ENCODE measurements at regions not wholly inside any gene's neighbourhood (a gene's known extent, or its start where the extent isn't known, plus 50 kb on each side); places are given as distances from the start of the nearest gene placed in this dataset.

- Histone ChIP-seq H2BK120ac (replicated peaks; ENCODE audit: low read depth, low read length) (no peak overlapping the region), H2BK12ac (ENCODE audit: low read depth, low read length) (no peak overlapping the region), H3K4me1 (replicated peaks in 1 of 4; ENCODE audit: control insufficient read depth in 3 of 4, insufficient read depth in 4 of 4, low read length in 3 of 4) (no peaks in the 10 kb centered on the region), H3K18ac (ENCODE audit: extremely low read depth, low read length) (no peak overlapping the region), H3K9me3 (ENCODE audit: insufficient read depth in 2 of 2, low read depth in 1 of 2, low read length in 1 of 2) (no peaks in the 10 kb centered on the region; a peak in 1 of 4 replicates), H4K8ac (ENCODE audit: extremely low read depth, insufficient read depth, low read length) (no peak overlapping the region), H2BK20ac (ENCODE audit: low read length) (no peak overlapping the region), H2AFZ (ENCODE audit: low read length) (no peak overlapping the region), H4K91ac (replicated peaks; ENCODE audit: insufficient read length, low read length) (no peak overlapping the region), H3K9ac (replicated peaks in 1 of 4; ENCODE audit: extremely low read depth in 1 of 4, low read depth in 3 of 4, low read length in 3 of 4) (no peak overlapping the region), H3K14ac (ENCODE audit: insufficient read length) (no peak overlapping the region), H3K23ac (ENCODE audit: insufficient read length) (no peak overlapping the region), H3K36me3 (ENCODE audit: control insufficient read depth in 2 of 4, insufficient read depth in 4 of 4, low read length in 3 of 4) (no peaks in the 10 kb centered on the region), H3K56ac (replicated peaks; ENCODE audit: insufficient read length, low read depth, low read length) (no peak overlapping the region), H2AK5ac (ENCODE audit: low read depth, low read length) (no peak overlapping the region), H2BK5ac (ENCODE audit: low read depth, low read length) (no peak overlapping the region), H3K23me2 (ENCODE audit: low read depth, low read length) (no peaks in the 10 kb centered on the region), H3K79me1 (ENCODE audit: low read depth, low read length) (no peaks in the 10 kb centered on the region), H4K20me1 (replicated peaks in 1 of 2; ENCODE audit: control insufficient read depth in 1 of 2, insufficient read depth in 2 of 2, low read length in 2 of 2) (no peaks in the 10 kb centered on the region), H3K4me3 (ENCODE audit: extremely low read depth in 1 of 4, insufficient read depth in 2 of 4, low read depth in 3 of 4, low read length in 4 of 4) (no peak overlapping the region), H3K4me2 (ENCODE audit: insufficient read depth in 1 of 2, low read depth in 2 of 2, low read length in 2 of 2) (no peak overlapping the region), H3K27ac (ENCODE audit: low read depth, low read length) (no peak overlapping the region), H4K5ac (ENCODE audit: insufficient read length, low read depth, low read length) (no peak overlapping the region), H3K79me2 (ENCODE audit: control insufficient read depth in 1 of 2, insufficient read depth in 2 of 2, low read length in 2 of 2) (no peaks in the 10 kb centered on the region), H3K27me3 (replicated peaks in 1 of 4; ENCODE audit: control insufficient read depth in 3 of 4, extremely low read depth in 1 of 4, insufficient read depth in 3 of 4, low read length in 3 of 4) (no peaks in the 10 kb centered on the region), H3K4ac (replicated peaks; ENCODE audit: insufficient read length, low read depth, low read length) (no peak overlapping the region), H2BK15ac (ENCODE audit: low read length) (no peak overlapping the region)
- no peak for FAIRE-seq
- WGBS, 2 experiments (ENCODE audit: extremely low coverage in 1 of 2, insufficient coverage in 1 of 2, insufficient read length in 1 of 2, insufficient replicate concordance in 2 of 2, low coverage in 1 of 2, low lambda C conversion rate in 2 of 2, missing lambda C conversion rate in 1 of 2), result 58% methylated on average over 3 of the region's 3 CpGs; no CpG with 5 or more reads in 1 of the 2 experiments
- TF ChIP-seq POLR2A (IDR thresholded peaks at IDR 0.05; ENCODE audit: control extremely low read depth in 1 of 2, low read depth in 2 of 2, low read length in 2 of 2) (no peak), CEBPB (IDR thresholded peaks at IDR 0.05; ENCODE audit: low read depth, low read length) (no peak), TAF7 (optimal IDR thresholded peaks at IDR 0.05; ENCODE audit: borderline replicate concordance, low read depth, low read length) (no peak), BRCA1 (IDR thresholded peaks at IDR 0.05; ENCODE audit: low read depth, low read length) (no peak), SIX5 (IDR thresholded peaks at IDR 0.05; ENCODE audit: low read depth, low read length) (no peak), TEAD4 (IDR thresholded peaks at IDR 0.05; ENCODE audit: low read depth, low read length) (no peak), ZNF274 (IDR thresholded peaks at IDR 0.05; ENCODE audit: borderline replicate concordance, extremely low read depth, low read length) (no peak), JUN (IDR thresholded peaks at IDR 0.05; ENCODE audit: low read depth, low read length) (no peak), EP300 (IDR thresholded peaks at IDR 0.05; ENCODE audit: borderline replicate concordance in 1 of 2, low read depth in 2 of 2, low read length in 2 of 2) (no peak), RNF2 (IDR thresholded peaks at IDR 0.05; ENCODE audit: borderline replicate concordance, low read depth, low read length, missing control alignments, poor library complexity, severe bottlenecking) (no peak)
- TF ChIP-seq, protein P1, sequence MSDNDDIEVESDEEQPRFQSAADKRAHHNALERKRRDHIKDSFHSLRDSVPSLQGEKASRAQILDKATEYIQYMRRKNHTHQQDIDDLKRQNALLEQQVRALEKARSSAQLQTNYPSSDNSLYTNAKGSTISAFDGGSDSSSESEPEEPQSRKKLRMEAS (IDR thresholded peaks at IDR 0.05), result no peak
- no peak for DNase-seq (ENCODE audit: low read depth in 1 of 2, low spot score in 2 of 2)
- POLR2A ChIA-PET (ENCODE audit: partially characterized antibody), result no interaction called here
- CTCF ChIA-PET (ENCODE audit: partially characterized antibody), result interaction anchor here (0.7 kb wide), 1 partner anchor 18 kb away, joined by 3 read pairs; no protein-coding TSS in a partner anchor
These were observed 617.7 kb upstream of the ANKRD30A start for GRCh38 chr10:36507715-36508114.
